NCI-H510A (cell line): ENCODE measurements at regions not wholly inside any gene's neighbourhood (a gene's known extent, or its start where the extent isn't known, plus 50 kb on each side); places are given as distances from the start of the nearest gene placed in this dataset.

Experiments
- DNase-seq: peaks from one replicate; lab custom pipeline; 2025; lab: John Stamatoyannopoulos, UW

GRCh38 chr12:116381744-116382685 is 104.5 kb upstream of the MED13L start:
- DNase-seq: no peak

- DNase-seq: no peak
Measured at GRCh38 chr12:116382686-116383530, 105.4 kb upstream of the MED13L start.

DNA sequence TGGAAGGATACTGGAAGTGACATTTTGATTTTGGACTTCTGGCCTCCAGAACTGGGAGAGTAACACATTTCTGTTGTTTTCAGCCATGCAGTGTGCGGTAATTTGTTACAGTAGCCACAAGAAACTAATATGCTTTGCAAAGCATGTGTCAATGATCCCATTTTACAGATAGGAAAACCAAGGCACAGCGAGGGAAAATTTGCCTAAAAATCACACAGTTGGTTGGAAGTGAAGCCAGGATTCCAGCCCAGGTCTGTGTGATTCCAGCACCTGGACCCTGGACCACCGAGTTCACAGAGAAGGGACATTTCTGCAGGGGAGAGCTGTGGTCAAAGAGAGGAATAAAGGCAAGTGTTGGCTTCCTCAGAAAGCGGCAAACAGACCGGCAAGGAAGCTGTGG is 106.7 kb upstream of the MED13L start:
- DNase-seq: no peak

- DNase-seq: peak; percentile 69
Measured at GRCh38 chr12:116384691-116385485, 107.4 kb upstream of the MED13L start.

- no peak for DNase-seq
Measured at GRCh38 chr12:116385486-116386217, 108.2 kb upstream of the MED13L start.

DNA sequence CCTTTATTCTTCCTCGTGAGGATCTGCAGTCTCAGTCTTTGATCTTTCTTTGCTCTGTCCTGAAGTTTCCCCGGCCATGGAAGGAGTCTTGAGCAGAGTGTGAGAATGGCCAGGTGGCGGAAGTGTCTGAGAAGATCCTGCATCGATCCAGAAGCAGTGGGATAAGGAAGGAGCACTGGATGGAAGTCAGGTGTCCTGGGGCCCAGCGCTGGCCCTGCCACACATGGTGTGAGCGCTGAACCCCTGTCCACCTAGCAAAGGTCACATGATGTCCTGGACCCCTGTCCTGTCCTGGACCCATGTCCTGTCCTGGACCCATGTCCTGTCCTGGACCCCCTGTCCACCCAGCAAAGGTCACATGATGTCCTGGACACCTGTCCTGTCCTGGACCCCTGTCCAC is 111.8 kb upstream of the MED13L start:
- no peak for DNase-seq

DNA sequence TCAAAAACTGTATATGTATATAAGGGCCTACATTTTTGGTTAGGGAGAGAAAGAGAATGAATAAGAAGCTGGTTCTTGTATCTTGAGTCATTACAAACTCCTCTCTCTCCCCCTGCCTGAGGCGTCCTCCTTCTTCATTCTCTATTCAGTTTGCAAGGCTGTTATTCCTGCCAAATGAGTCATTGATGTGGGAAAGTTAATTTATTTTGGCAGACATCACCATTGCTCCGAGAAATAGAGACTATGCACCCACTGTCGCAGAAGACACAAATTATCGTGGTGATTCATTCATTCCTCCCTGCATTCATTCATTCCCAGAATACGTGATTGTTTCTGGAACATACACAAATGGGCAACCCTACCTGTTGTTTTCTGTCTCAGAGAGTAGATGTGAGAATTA is 112.5 kb upstream of the MED13L start:
- no peak for DNase-seq

DNA sequence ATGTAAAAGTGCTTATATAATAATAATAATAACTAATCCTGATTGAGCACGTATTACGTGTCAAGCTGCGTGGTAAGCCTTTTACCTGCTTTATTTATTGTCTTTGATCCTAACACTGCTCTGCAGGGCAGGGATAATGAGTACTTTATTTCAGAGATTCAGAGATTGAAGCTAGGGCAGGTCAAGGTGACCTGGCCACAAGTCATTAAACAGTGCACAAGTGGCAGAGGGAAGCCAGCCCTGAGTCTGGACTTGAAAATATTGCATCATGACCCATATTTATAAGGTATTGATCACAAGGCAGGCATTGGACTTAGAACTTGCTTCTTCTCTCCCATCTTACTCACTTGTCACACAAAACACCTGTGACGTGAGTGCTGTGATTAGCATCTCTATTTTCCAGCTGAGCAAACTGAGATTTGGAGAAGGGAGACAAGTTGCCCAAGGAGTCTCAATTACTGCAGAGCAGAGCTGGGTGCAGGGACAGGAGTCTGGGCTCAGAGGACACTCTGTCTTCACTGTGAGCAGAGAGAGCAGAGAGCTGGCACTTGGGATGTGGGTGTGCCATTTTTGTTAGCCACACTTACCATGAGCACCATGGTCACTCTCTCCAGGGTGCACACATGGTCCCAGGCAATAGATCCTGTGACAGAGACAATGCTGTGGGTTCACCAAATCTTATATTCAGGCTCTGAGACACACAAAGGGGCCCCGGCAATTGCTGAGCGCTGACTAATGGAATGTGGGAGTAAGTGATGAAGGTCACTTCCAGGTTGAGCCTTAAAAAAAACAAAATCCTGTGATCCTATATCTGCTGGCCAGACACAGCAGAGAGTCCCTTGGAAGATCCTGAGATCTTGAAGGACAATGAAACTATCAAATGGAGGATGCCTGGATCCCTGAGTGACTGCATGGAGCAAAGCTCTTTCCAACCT is 113.2 kb upstream of the MED13L start:
- DNase-seq: no peak

- no peak for DNase-seq
Measured at GRCh38 chr12:116391501-116391900, 114.0 kb upstream of the MED13L start.

DNA sequence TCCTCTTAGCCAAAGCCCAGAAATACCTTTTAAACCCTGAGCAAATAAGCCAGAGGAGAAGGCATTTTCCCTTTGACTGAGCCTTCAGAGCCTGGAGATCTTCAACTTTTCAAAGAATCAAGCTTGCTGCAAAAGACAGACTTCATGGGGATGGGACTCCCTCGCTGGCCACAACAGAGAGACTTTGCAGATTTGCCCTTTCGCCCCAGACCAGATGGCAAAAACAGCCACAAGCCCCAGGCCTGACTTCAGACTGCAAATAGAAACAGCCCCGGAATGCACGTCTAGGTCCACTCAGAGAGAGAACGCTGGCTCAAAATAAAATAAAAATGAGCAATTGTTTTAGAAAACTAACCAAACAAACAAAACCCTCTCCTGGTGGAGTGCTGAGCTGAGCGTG is 114.6 kb upstream of the MED13L start:
- no peak for DNase-seq

DNA sequence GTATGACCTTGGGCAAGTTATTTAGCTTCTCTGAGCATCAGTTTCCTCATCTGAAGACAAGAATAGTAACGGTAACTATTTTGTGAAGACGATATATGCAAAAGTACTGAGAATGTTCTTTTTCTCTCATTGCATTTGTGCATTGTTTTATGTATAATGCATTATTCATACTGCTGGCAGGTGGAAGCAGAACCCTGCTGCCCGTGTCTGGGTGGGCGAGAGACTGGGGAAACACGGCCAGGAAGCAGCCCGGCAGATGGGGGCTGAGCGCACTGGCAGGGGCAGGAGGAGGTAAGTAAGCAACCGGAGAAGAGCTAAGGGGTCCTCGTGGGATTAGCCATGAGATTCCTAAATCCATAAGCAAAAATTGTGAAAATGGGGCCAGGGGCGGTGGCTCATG is 115.8 kb upstream of the MED13L start:
- no peak for DNase-seq

GRCh38 chr12:116393859-116394650 is 116.6 kb upstream of the MED13L start:
- no peak for DNase-seq

GRCh38 chr12:116395396-116395795 is 117.9 kb upstream of the MED13L start:
- no peak for DNase-seq

GRCh38 chr12:116397148-116397547 is 119.7 kb upstream of the MED13L start:
- no peak for DNase-seq

DNA sequence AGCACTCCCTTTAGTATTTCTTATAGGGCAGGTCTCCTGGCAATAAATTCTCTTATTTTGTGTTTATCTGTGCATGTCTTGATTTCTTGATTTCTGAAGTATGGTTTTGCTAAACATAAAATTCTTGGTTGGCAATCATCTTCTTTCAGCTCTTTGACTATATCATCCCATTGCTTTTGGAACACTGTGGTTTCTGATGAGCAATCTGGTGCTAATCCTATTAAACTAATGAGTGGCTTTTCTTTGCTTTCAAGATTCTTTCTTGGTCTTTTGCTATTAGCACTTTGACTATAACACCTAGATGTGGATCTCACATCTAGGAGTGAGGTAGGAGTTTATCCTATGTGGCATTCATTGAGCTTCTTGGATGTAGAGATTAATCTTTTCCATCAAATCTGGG is 120.7 kb upstream of the MED13L start:
- DNase-seq: no peak

DNA sequence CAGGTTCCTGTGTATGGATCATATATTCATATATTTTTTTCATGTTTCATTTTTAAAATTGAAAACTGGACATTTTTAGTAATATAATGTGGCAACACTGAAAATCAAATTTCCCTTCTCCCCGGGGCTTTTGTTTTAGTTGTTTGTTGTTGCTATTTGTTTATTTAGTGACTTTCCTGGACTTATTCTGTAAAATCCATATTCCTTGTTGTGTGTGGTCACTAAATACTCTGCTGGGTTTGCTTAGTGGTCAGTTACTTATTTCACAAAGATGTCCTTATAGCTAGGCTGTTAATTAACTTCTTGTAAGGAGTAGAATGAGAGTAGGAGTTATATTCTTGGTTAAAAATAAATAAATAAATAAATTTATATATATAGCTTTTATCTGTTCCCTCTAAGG is 121.6 kb upstream of the MED13L start:
- no peak for DNase-seq

DNA sequence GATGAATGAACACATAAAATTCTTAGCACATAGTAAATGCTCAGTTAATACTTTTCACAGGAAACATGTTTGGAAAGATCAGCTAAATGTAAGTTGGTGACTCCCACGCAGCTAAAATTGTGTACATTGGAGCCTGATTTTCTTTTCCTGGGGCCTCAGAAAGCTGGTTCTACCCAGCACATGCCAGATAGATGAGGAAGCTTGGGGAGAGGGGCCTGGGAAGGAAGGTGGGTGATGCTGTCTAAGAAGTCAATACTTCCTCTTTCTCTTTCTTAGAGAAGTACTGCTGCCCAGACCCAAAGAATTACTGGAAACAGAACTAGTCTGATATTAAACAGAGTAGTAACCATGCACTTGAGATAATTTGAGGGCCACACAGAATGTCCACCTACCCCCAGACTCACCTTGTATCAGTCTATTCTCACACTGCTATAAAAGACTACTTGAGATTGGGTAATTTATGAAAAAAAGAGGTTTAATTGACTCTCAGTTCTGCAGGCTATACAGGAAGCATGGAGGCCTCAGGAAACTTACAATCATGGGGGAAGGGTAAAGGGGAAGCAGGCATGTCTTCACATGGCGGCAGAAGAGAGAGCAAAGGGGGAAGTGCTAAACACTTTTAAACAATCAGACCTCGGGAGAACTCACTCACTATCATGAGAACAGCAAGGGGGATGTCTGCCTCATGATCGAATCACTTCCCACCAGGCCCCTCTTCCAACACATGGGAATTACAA is 123.3 kb upstream of the MED13L start:
- no peak for DNase-seq

DNA sequence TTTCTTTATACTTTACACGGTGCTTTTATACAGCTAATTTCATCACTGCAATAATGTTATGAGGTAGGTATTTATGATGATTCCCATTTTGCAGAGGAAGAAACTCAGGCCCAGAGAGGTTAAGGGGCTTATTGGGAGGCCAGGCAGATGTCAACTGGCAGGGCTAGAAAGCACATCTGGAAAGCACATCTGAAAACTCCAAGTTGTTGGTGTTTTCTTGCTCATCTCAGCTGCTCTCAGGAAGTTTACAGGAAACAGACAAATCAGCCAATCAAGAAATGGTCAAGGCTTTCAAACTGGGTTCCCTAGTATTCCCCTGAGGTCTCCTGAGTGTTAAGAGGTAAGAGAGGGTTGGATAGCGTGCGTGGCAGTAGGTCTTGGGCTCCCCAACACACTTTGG is 124.1 kb upstream of the MED13L start:
- DNase-seq: no peak
